H1 (cell line): ENCODE measurements at regions not wholly inside any gene's neighbourhood (a gene's known extent, or its start where the extent isn't known, plus 50 kb on each side); places are given as distances from the start of the nearest gene placed in this dataset.
A peak's percentile ranks its signal among the peaks of the same experiment; 100 is the strongest.

Experiments
- CTCF ChIA-PET: fragments of 300-600 bp; sonication (Branson Sonifier 250); formaldehyde crosslinking; loops from one replicate; lab custom pipeline; 2021; ENCODE audit not compliant: partially characterized antibody; lab: Charles Lee
- POLR2A ChIA-PET: fragments of 300-600 bp; sonication (Branson Sonifier 250); formaldehyde crosslinking; loops from one replicate; lab custom pipeline; 2021; ENCODE audit warnings: inconsistent platforms; ENCODE audit not compliant: partially characterized antibody; lab: Charles Lee
- DNase-seq, 2 experiments: peaks; one replicate each; pipeline versions ENCODE4 v3.0.0 to v3.0.0-alpha.2; 2010 to 2022; ENCODE audit warnings: low spot score in 2 of 2, low read depth in 1 of 2, mixed read lengths in 1 of 2
- FAIRE-seq: peaks from 2 replicates; lab custom pipeline; 2011; peaks lifted over from hg19 to GRCh38; lab: Jason Lieb, UNC
- H2AFZ ChIP-seq: 2 replicates; pipeline ENCODE4 v1.8.1; 2012; ENCODE audit warnings: low read length, inconsistent platforms
- H2AK5ac ChIP-seq: 2 replicates; pipeline ENCODE4 v1.6.1; 2013; ENCODE audit warnings: low read depth, low read length
- H2BK120ac ChIP-seq: replicated peaks from 2 replicates; pipeline ENCODE3; 2013; ENCODE audit warnings: low read depth, low read length, inconsistent platforms
- H2BK12ac ChIP-seq: 2 replicates; pipeline ENCODE4 v1.6.1; 2013; ENCODE audit warnings: low read depth, low read length
- H2BK15ac ChIP-seq: 2 replicates; pipeline ENCODE4 v1.6.1; 2013; ENCODE audit warnings: low read length
- H2BK20ac ChIP-seq: 2 replicates; pipeline ENCODE4 v1.6.1; 2013; ENCODE audit warnings: low read length
- H2BK5ac ChIP-seq: 2 replicates; pipeline ENCODE4 v1.6.1; 2013; ENCODE audit warnings: low read depth, low read length
- H3K14ac ChIP-seq: 2 replicates; pipeline ENCODE4 v1.6.1; 2013; ENCODE audit warnings: inconsistent platforms; ENCODE audit not compliant: insufficient read length
- H3K18ac ChIP-seq: 2 replicates; pipeline ENCODE4 v1.6.1; 2013; ENCODE audit warnings: low read length; ENCODE audit errors: extremely low read depth
- H3K23ac ChIP-seq: 2 replicates; pipeline ENCODE4 v1.6.1; 2013; ENCODE audit warnings: inconsistent platforms; ENCODE audit not compliant: insufficient read length
- H3K23me2 ChIP-seq: 2 replicates; pipeline ENCODE4 v1.6.1; 2013; ENCODE audit warnings: low read depth, low read length
- H3K27ac ChIP-seq: 2 replicates; pipeline ENCODE4 v1.6.1; 2011; ENCODE audit warnings: low read depth, low read length, inconsistent platforms
- H3K27me3 ChIP-seq, 4 experiments: replicated peaks in 1 of 4; 1 replicate in 1 of 4; 2 replicates in 3 of 4; pipeline versions ENCODE4 v1.6.1 to v1.8.1; 2011 to 2013; ENCODE audit warnings: low read length in 3 of 4, mild to moderate bottlenecking in 3 of 4, inconsistent platforms in 2 of 4, mixed read lengths in 2 of 4, moderate library complexity in 1 of 4; ENCODE audit not compliant: control insufficient read depth in 3 of 4, insufficient read depth in 3 of 4; ENCODE audit errors: extremely low read depth in 1 of 4
- H3K36me3 ChIP-seq, 4 experiments: 2 replicates each; pipeline versions ENCODE4 v1.6.1 to v1.8.1; 2011 to 2013; ENCODE audit warnings: mild to moderate bottlenecking in 4 of 4, low read length in 3 of 4, moderate library complexity in 2 of 4, control low read depth in 1 of 4, inconsistent platforms in 1 of 4; ENCODE audit not compliant: insufficient read depth in 4 of 4, control insufficient read depth in 2 of 4
- H3K4ac ChIP-seq: replicated peaks from 2 replicates; pipeline ENCODE3; 2013; ENCODE audit warnings: low read length, low read depth, mixed read lengths, inconsistent platforms; ENCODE audit not compliant: insufficient read length
- H3K4me1 ChIP-seq, 4 experiments: replicated peaks in 1 of 4; 1 replicate in 1 of 4; 2 replicates in 3 of 4; pipeline versions ENCODE4 v1.6.1 to v1.8.1; 2011 to 2013; ENCODE audit warnings: low read length in 3 of 4, inconsistent platforms in 2 of 4, mixed read lengths in 1 of 4; ENCODE audit not compliant: insufficient read depth in 4 of 4, control insufficient read depth in 3 of 4
- H3K4me2 ChIP-seq, 2 experiments: 2 replicates each; pipeline versions ENCODE4 v1.6.1 to v1.8.1; 2011 to 2013; ENCODE audit warnings: low read depth in 2 of 2, low read length in 2 of 2, control low read depth in 1 of 2, inconsistent platforms in 1 of 2, mild to moderate bottlenecking in 1 of 2; ENCODE audit not compliant: insufficient read depth in 1 of 2
- H3K4me3 ChIP-seq, 4 experiments: fragments of 200-600, 300-600 bp in 1 of 4; sonication (generic), shearing (Covaris generic), sonication (Bioruptor Twin) in 1 of 4; 2 replicates each; pipeline versions ENCODE4 v1.5.1 to v1.8.1; 2011 to 2016; ENCODE audit warnings: low read length in 4 of 4, low read depth in 3 of 4, control low read depth in 2 of 4, inconsistent platforms in 2 of 4, mild to moderate bottlenecking in 2 of 4, mixed read lengths in 1 of 4, moderate library complexity in 1 of 4; ENCODE audit not compliant: insufficient read depth in 2 of 4; ENCODE audit errors: extremely low read depth in 1 of 4
- H3K56ac ChIP-seq: replicated peaks from 2 replicates; pipeline ENCODE3; 2013; ENCODE audit warnings: low read depth, mild to moderate bottlenecking, mixed read lengths, low read length, inconsistent platforms; ENCODE audit not compliant: insufficient read length
- H3K79me1 ChIP-seq: 2 replicates; pipeline ENCODE4 v1.6.1; 2013; ENCODE audit warnings: low read depth, low read length, control low read depth
- H3K79me2 ChIP-seq, 2 experiments: 2 replicates each; pipeline versions ENCODE4 v1.6.1 to v1.8.1; 2012 to 2013; ENCODE audit warnings: low read length in 2 of 2, mild to moderate bottlenecking in 2 of 2, inconsistent platforms in 1 of 2; ENCODE audit not compliant: insufficient read depth in 2 of 2, control insufficient read depth in 1 of 2
- H3K9ac ChIP-seq, 4 experiments: replicated peaks in 1 of 4; 1 replicate in 1 of 4; 2 replicates in 3 of 4; pipeline versions ENCODE4 v1.6.1 to v1.8.1; 2011 to 2013; ENCODE audit warnings: low read depth in 3 of 4, low read length in 3 of 4, control low read depth in 2 of 4, mild to moderate bottlenecking in 2 of 4, moderate library complexity in 2 of 4, inconsistent platforms in 1 of 4; ENCODE audit errors: extremely low read depth in 1 of 4
- H3K9me3 ChIP-seq, 2 experiments: 2 replicates each; pipeline versions ENCODE4 v1.6.1 to v1.8.1; 2012 to 2013; ENCODE audit warnings: mild to moderate bottlenecking in 2 of 2, moderate library complexity in 2 of 2, control low read depth in 1 of 2, inconsistent platforms in 1 of 2, low read depth in 1 of 2, low read length in 1 of 2, mixed read lengths in 1 of 2; ENCODE audit not compliant: insufficient read depth in 2 of 2
- H4K20me1 ChIP-seq, 2 experiments: replicated peaks in 1 of 2; 2 replicates each; pipeline versions ENCODE3 to v1.8.1; 2011 to 2013; ENCODE audit warnings: inconsistent platforms in 2 of 2, low read length in 2 of 2, mild to moderate bottlenecking in 1 of 2; ENCODE audit not compliant: insufficient read depth in 2 of 2, control insufficient read depth in 1 of 2
- H4K5ac ChIP-seq: 2 replicates; pipeline ENCODE4 v1.6.1; 2013; ENCODE audit warnings: low read length, low read depth, mixed read lengths, inconsistent platforms; ENCODE audit not compliant: insufficient read length
- H4K8ac ChIP-seq: 2 replicates; pipeline ENCODE4 v1.8.0; 2013; ENCODE audit warnings: mild to moderate bottlenecking, moderate library complexity, low read length, inconsistent platforms; ENCODE audit not compliant: insufficient read depth; ENCODE audit errors: extremely low read depth
- H4K91ac ChIP-seq: replicated peaks from 2 replicates; pipeline ENCODE3; 2013; ENCODE audit warnings: low read length, mixed read lengths, inconsistent platforms; ENCODE audit not compliant: insufficient read length
- ATF2 ChIP-seq: IDR thresholded peaks from 2 replicates; pipeline ENCODE4 v1.6.1; 2012; ENCODE audit warnings: low read length, inconsistent platforms
- BCL11A ChIP-seq, 2 experiments: IDR thresholded peaks; one replicate each; pipeline ENCODE4 v1.6.1; 2011; ENCODE audit warnings: low read depth in 2 of 2, low read length in 2 of 2, mild to moderate bottlenecking in 2 of 2
- BRCA1 ChIP-seq: IDR thresholded peaks from 2 replicates; pipeline ENCODE4 v1.6.1; 2012; ENCODE audit warnings: low read depth, low read length, improper control_type of control experiment
- CBX5 ChIP-seq: fragments of 300-800, 300-1000 bp; sonication (generic); IDR thresholded peaks from 2 replicates; pipeline ENCODE4 v1.7.1; 2016; ENCODE audit warnings: antibody characterized with exemption, low read length, low read depth
- CREB1 ChIP-seq: IDR thresholded peaks from 2 replicates; pipeline ENCODE4 v1.6.1; 2012; ENCODE audit warnings: inconsistent platforms
- JUN ChIP-seq: IDR thresholded peaks from 2 replicates; pipeline ENCODE4 v1.6.1; 2011; ENCODE audit warnings: low read depth, mild to moderate bottlenecking, improper control_type of control experiment, low read length
- KDM5A ChIP-seq: fragments of 200-600 bp; IDR thresholded peaks from 2 replicates; pipeline ENCODE4 v1.7.1; 2012; ENCODE audit warnings: mild to moderate bottlenecking, low read length, inconsistent platforms, mixed read lengths
- NANOG ChIP-seq: IDR thresholded peaks from 2 replicates; pipeline ENCODE4 v1.6.1; 2011; ENCODE audit warnings: low read length, low read depth, mild to moderate bottlenecking, inconsistent platforms; ENCODE audit not compliant: insufficient read depth, poor library complexity, severe bottlenecking
- POLR2A ChIP-seq, 2 experiments: IDR thresholded peaks; 1 replicate in 1 of 2; 2 replicates in 1 of 2; pipeline ENCODE4 v1.6.1; 2011; ENCODE audit warnings: low read depth in 2 of 2, low read length in 2 of 2, mild to moderate bottlenecking in 2 of 2; ENCODE audit errors: control extremely low read depth in 1 of 2
- RAD21 ChIP-seq, 2 experiments: IDR thresholded peaks in 1 of 2; conservative IDR thresholded peaks in 1 of 2; 2 replicates each; pipeline ENCODE4 v1.6.1; 2011; ENCODE audit warnings: low read depth in 2 of 2, low read length in 2 of 2, improper control_type of control experiment in 1 of 2, inconsistent platforms in 1 of 2, mild to moderate bottlenecking in 1 of 2, moderate library complexity in 1 of 2
- SP4 ChIP-seq: IDR thresholded peaks from 2 replicates; pipeline ENCODE4 v1.6.1; 2012; ENCODE audit warnings: low read length, inconsistent platforms
- TAF7 ChIP-seq: optimal IDR thresholded peaks from 2 replicates; pipeline ENCODE3; 2011; ENCODE audit warnings: low read depth, mild to moderate bottlenecking, inconsistent platforms, low read length, moderate library complexity, borderline replicate concordance
- TCF12 ChIP-seq: IDR thresholded peaks from 2 replicates; pipeline ENCODE4 v1.6.1; 2011; ENCODE audit warnings: low read depth, mild to moderate bottlenecking, low read length
- WGBS, 2 experiments: shearing (Covaris generic) in 1 of 2; methylation state at CpG; one replicate each; pipeline versions ENCODE4 v1.1.6 to v1.1.7; 2013 to 2015; ENCODE audit warnings: low lambda C conversion rate in 2 of 2, mixed read lengths in 2 of 2, inconsistent platforms in 1 of 2, low coverage in 1 of 2, missing lambda C conversion rate in 1 of 2; ENCODE audit not compliant: insufficient replicate concordance in 2 of 2, insufficient coverage in 1 of 2, insufficient read length in 1 of 2; ENCODE audit errors: extremely low coverage in 1 of 2, missing lambda C conversion rate in 1 of 2; 5-methylcytosine and 5-hydroxymethylcytosine counted together

GRCh38 chr1:177384461-177384860, 213.7 kb downstream of the BRINP2 start:
- no peak overlapping the region for H2BK120ac ChIP-seq
- DNase-seq (no peak), FAIRE-seq (no peak)
- no peak overlapping the region for H3K56ac ChIP-seq
- no peak overlapping the region for H3K18ac ChIP-seq
- no peaks in the 10 kb centered on the region for H3K36me3 ChIP-seq
- no peak overlapping the region for H2BK15ac ChIP-seq
- H3K4me2 ChIP-seq, result no peak overlapping the region
- H2AK5ac ChIP-seq, result no peak overlapping the region
- 95% methylated on average over 3 of the region's 3 CpGs; no CpG with 5 or more reads in 1 of the 2 experiments for WGBS, 2 experiments
- no peak overlapping the region for H3K27ac ChIP-seq
- no peak overlapping the region for H3K14ac ChIP-seq
- no peak overlapping the region for H3K4me3 ChIP-seq
- 0 out of 2 replicates have a peak overlapping the region, but pooled peaks have one; percentile 12 for H4K8ac ChIP-seq
- no peak overlapping the region for H3K4ac ChIP-seq
- no peak overlapping the region for H2BK12ac ChIP-seq
- no peaks in the 10 kb centered on the region for H3K27me3 ChIP-seq
- no peaks in the 10 kb centered on the region for H3K79me1 ChIP-seq
- no peaks in the 10 kb centered on the region for H3K9me3 ChIP-seq
- no peak overlapping the region for H2BK20ac ChIP-seq
- H3K23ac ChIP-seq, result no peak overlapping the region
- H3K79me2 ChIP-seq, result no peaks in the 10 kb centered on the region
- ChIA-PET CTCF (interaction anchor here (1.1 to 1.2 kb wide), 2 partner anchors 13 to 539 kb away, joined by 3 read pairs; no protein-coding TSS in a partner anchor), POLR2A (no interaction called here)
- no peaks in the 10 kb centered on the region; a peak in 1 of 7 replicates for H3K4me1 ChIP-seq
- no peak overlapping the region for H3K9ac ChIP-seq
- H4K20me1 ChIP-seq, result no peaks in the 10 kb centered on the region
- H2BK5ac ChIP-seq, result no peak overlapping the region
- no peak overlapping the region for H4K5ac ChIP-seq
- H4K91ac ChIP-seq, result no peak overlapping the region
- no peaks in the 10 kb centered on the region for H3K23me2 ChIP-seq
- TF ChIP-seq KDM5A, result no peak
- TF ChIP-seq BCL11A (IDR thresholded peaks at IDR 0.05; ENCODE audit: low read depth in 2 of 2, low read length in 2 of 2), result no peak
- TF ChIP-seq TCF12, result no peak
- no peak for TF ChIP-seq JUN
- TF ChIP-seq RAD21 (IDR thresholded peaks at IDR 0.05 in 1 of 2, conservative IDR thresholded peaks at IDR 0.05 in 1 of 2; ENCODE audit: low read depth in 2 of 2, low read length in 2 of 2), result no peak
- no peak for TF ChIP-seq CBX5
- no peak for TF ChIP-seq ATF2
- TF ChIP-seq TAF7, result no peak
- no peak for TF ChIP-seq POLR2A (IDR thresholded peaks at IDR 0.05; ENCODE audit: control extremely low read depth in 1 of 2, low read depth in 2 of 2, low read length in 2 of 2)
- no peak for TF ChIP-seq NANOG
- TF ChIP-seq CREB1, result no peak
- no peak for TF ChIP-seq BRCA1
- TF ChIP-seq SP4, result no peak
- H2AFZ ChIP-seq, result no peak overlapping the region
